Immature natural killer cell (primary cell): ENCODE measurements at regions not wholly inside any gene's neighbourhood (a gene's known extent, or its start where the extent isn't known, plus 50 kb on each side); places are given as distances from the start of the nearest gene placed in this dataset.
"Not testable (repeated sequence)": the region's sequence is repeated elsewhere in the genome, so short reads cannot be mapped to it uniquely, and the experiment has no call there.

Experiments used
- DNase-seq, 3 donors: peaks; one replicate each; pipeline ENCODE4 v3.0.0; 2022; ENCODE audit warnings: mixed read lengths in 1 of 3
- H3K27ac Mint-ChIP-seq, 6 donors: one replicate each; pipeline ENCODE4 v1.8.0; 2020; ENCODE audit warnings: mixed read lengths in 6 of 6, mild to moderate bottlenecking in 5 of 6, inconsistent platforms in 4 of 6, moderate library complexity in 3 of 6
- H3K27me3 Mint-ChIP-seq, 3 donors: one replicate each; pipeline ENCODE4 v1.8.0; 2020 to 2021; ENCODE audit warnings: low read depth in 3 of 3, mild to moderate bottlenecking in 3 of 3, mixed read lengths in 3 of 3, moderate library complexity in 3 of 3, inconsistent platforms in 1 of 3
- H3K36me3 Mint-ChIP-seq, 3 donors: one replicate each; pipeline ENCODE4 v1.8.0; 2020; ENCODE audit warnings: mixed read lengths in 3 of 3, inconsistent platforms in 2 of 3, mild to moderate bottlenecking in 2 of 3
- H3K4me1 Mint-ChIP-seq, 2 donors: one replicate each; pipeline ENCODE4 v1.8.0; 2020; ENCODE audit warnings: inconsistent platforms in 2 of 2, mild to moderate bottlenecking in 2 of 2, mixed read lengths in 2 of 2, moderate library complexity in 1 of 2
- H3K4me3 Mint-ChIP-seq, 5 donors: one replicate each; pipeline ENCODE4 v1.8.0; 2020; ENCODE audit warnings: mild to moderate bottlenecking in 5 of 5, mixed read lengths in 5 of 5, inconsistent platforms in 3 of 5, moderate library complexity in 3 of 5
- H3K9me3 Mint-ChIP-seq, 6 donors: one replicate each; pipeline ENCODE4 v1.8.0; 2020; ENCODE audit warnings: mild to moderate bottlenecking in 6 of 6, mixed read lengths in 6 of 6, inconsistent platforms in 4 of 6, moderate library complexity in 3 of 6

DNA sequence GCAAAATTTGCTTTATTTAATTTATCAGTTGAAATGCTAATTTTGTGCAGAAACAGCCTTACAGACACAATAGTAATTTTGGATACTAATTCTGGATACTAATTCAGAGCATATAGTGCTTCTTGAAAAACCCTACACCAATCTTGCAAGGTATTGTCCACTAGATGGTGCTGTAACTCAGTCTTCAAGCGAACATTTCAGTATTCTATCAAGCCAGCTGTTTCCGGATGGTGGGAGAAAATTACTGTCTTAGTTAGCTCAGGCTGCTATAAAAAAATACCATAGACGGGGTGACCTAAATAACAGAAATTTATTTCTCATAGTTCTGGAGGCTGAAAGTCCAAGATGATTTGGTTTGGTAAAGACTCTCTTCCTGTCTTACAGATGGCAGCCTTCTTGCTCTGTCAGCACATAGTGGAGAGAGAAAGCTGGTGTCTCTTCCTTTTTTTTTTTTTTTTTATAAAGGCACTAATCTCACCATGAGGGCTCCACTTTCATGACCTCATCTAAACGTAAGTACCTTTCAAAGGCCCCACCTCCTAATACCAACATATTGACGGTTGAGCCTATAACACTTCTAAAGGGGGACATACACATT, 1306.5 kb upstream of the CDH9 start:
- no peak overlapping the region for H3K4me3 Mint-ChIP-seq
- H3K27ac Mint-ChIP-seq = no peak overlapping the region
- peaks cover 0 to 2% (median 1%) of the 10 kb centered on the region in 3 donors for H3K27me3 Mint-ChIP-seq
- H3K9me3 Mint-ChIP-seq = peaks cover 13 to 34% (median 29%) of the 10 kb centered on the region in 6 donors
- DNase-seq = no peak
- peaks cover 0 to 6% (median 4%) of the 10 kb centered on the region in 3 donors for H3K36me3 Mint-ChIP-seq
- no peaks in the 10 kb centered on the region for H3K4me1 Mint-ChIP-seq

DNA sequence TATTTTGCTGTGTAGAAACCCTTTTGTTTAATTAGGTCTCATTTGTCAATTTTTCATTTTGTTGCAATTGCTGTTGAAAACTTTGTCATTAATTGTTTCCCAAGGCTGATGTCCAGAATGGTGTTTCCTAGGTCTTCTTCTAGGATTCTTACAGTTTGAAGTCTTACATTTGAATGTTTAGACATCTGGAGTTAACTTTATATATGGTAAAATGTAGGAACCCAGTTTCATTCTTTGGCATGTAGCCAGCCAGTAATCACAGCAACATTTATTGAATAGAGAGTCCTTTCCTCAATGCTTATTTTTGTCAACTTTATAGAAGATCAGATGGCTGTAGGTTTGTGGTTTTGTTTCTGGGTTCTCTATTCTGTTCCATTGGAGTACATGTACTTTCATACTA, 1290.8 kb upstream of the CDH9 start:
- H3K4me1 Mint-ChIP-seq = no peaks in the 10 kb centered on the region
- DNase-seq = no peak
- H3K36me3 Mint-ChIP-seq = no peaks in the 10 kb centered on the region
- H3K9me3 Mint-ChIP-seq = peaks cover 0 to 49% (median 33%) of the 10 kb centered on the region in 6 donors
- H3K27me3 Mint-ChIP-seq = no peaks in the 10 kb centered on the region
- no peak overlapping the region for H3K4me3 Mint-ChIP-seq
- H3K27ac Mint-ChIP-seq = no peak overlapping the region

DNA sequence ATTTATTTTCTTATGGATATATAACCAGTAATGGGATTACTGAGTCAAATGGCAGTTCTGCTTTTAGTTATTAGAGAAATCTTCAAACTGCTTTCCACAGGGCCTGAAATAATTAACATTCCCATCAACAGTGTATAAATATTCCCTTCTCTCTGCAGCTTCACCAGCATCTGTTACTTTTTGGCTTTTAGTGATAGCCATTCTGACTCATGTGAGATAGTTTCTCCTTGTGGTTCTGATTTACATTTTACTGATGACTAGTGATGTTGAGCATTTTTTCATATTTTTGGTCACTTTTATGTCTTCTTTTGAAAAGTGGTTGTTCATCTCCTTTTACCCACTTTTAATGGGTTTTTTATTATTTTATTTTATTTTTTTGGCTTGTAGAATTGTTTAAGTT, 1290.3 kb upstream of the CDH9 start:
- no peak for DNase-seq
- H3K4me3 Mint-ChIP-seq = no peak overlapping the region
- no peaks in the 10 kb centered on the region for H3K27me3 Mint-ChIP-seq
- H3K4me1 Mint-ChIP-seq = no peaks in the 10 kb centered on the region
- H3K9me3 Mint-ChIP-seq = peaks cover 2 to 54% (median 35%) of the 10 kb centered on the region in 6 donors
- no peak overlapping the region for H3K27ac Mint-ChIP-seq
- no peaks in the 10 kb centered on the region for H3K36me3 Mint-ChIP-seq

DNA sequence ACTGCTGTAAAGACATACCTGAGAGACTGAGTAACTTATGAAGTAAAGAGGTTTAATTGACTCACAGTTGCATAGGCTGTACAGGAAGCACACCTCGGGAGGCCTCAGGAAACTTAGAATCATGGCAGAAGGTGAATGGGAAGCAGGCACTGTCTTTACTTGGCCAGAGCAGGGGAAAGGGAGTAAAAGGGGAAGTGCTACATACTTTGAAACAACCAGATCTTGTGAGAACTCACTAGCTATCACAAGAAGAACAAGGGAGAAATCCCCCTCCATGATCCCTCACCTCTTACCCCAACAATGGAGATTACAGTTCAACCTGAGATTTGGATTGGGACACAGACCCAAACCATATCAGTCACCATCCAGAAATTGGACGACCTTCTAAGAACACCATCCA, 1285.8 kb upstream of the CDH9 start:
- H3K27me3 Mint-ChIP-seq = no peaks in the 10 kb centered on the region
- H3K36me3 Mint-ChIP-seq = no peaks in the 10 kb centered on the region
- H3K9me3 Mint-ChIP-seq = peaks cover 11 to 49% (median 23%) of the 10 kb centered on the region in 6 donors
- DNase-seq = no peak
- H3K27ac Mint-ChIP-seq = no peak overlapping the region
- H3K4me1 Mint-ChIP-seq = no peaks in the 10 kb centered on the region
- no peak overlapping the region for H3K4me3 Mint-ChIP-seq

DNA sequence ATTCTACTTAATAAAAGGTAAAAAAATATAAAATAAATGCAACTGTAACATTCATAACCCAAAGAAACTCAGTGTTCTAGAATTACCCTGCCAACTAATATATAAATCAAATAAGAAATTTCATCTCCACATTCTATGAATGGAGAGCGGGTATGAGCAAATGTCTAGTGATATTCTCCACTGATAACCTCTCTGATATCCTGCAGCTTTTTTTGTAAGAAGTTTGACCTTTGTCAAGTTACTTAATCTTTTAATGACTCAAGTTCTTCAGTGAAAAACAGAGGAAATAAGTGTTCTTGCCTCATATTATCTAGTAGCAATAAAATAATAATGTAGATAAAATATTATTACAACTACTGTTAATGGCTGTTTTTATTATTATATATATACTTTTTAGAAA, 1275.6 kb upstream of the CDH9 start:
- DNase-seq = no peak
- Mint-ChIP-seq H3K4me1 (no peaks in the 10 kb centered on the region), H3K4me3 (no peak overlapping the region)

DNA sequence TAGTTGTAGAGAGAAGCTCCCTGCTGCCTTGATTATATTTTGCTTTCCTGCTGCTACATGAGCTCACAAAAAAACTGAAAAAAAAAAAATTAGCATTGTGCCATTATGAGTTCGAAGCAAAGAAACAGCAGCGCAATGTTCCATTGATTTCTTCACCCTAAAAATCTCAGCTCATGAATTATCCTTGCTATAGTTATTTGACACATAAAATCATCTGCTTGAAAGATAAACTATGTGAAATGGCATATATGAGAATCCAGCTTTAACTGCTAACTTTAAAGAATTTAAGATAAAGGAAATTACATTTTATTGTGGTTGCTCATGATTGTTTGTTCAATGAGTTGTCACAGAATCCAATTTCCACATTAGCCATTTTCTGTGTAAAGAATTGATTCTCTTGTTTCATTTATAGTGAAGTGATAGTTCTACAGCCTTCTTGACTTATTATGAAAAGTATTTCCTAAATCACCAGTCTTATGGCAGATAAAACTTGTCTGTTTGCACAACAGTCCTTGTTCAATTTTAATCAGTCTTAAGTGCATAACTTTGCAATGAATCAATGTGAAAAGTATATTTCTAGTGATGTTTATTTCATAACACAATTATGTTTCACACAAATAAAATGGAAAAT, 1275.0 kb upstream of the CDH9 start:
- no peaks in the 10 kb centered on the region for H3K4me1 Mint-ChIP-seq
- no peak for DNase-seq
- no peak overlapping the region for H3K4me3 Mint-ChIP-seq

More for the DNA sequence above, 1275.6 kb upstream of the CDH9 start:
- no peaks in the 10 kb centered on the region for H3K27me3 Mint-ChIP-seq
- H3K36me3 Mint-ChIP-seq = peaks cover 0 to 5% (median 0%) of the 10 kb centered on the region in 3 donors
- H3K27ac Mint-ChIP-seq = no peak overlapping the region
- H3K9me3 Mint-ChIP-seq = peaks cover 0 to 63% (median 33%) of the 10 kb centered on the region in 6 donors

GRCh38 chr5:28310696-28311095, 1272.3 kb upstream of the CDH9 start:
- peaks cover 2 to 46% (median 21%) of the 10 kb centered on the region in 6 donors for H3K9me3 Mint-ChIP-seq

More for the DNA sequence above, 1275.0 kb upstream of the CDH9 start:
- Mint-ChIP-seq H3K27me3 (no peaks in the 10 kb centered on the region), H3K27ac (no peak overlapping the region), H3K9me3 (peaks cover 0 to 57% (median 29%) of the 10 kb centered on the region in 6 donors), H3K36me3 (peaks cover 0 to 2% (median 0%) of the 10 kb centered on the region in 3 donors)

GRCh38 chr5:28305891-28306290, 1267.5 kb upstream of the CDH9 start:
- H3K36me3 Mint-ChIP-seq = no peaks in the 10 kb centered on the region
- no peak overlapping the region for H3K27ac Mint-ChIP-seq
- H3K27me3 Mint-ChIP-seq = peaks cover 0 to 1% (median 0%) of the 10 kb centered on the region in 3 donors
- no peak overlapping the region for H3K4me3 Mint-ChIP-seq
- no peaks in the 10 kb centered on the region for H3K4me1 Mint-ChIP-seq
- H3K9me3 Mint-ChIP-seq = peaks cover 9 to 40% (median 20%) of the 10 kb centered on the region in 6 donors
- DNase-seq = no peak

More at GRCh38 chr5:28310696-28311095, 1272.3 kb upstream of the CDH9 start:
- no peaks in the 10 kb centered on the region for H3K4me1 Mint-ChIP-seq
- H3K27ac Mint-ChIP-seq = no peak overlapping the region
- no peak for DNase-seq
- no peaks in the 10 kb centered on the region for H3K36me3 Mint-ChIP-seq
- no peak overlapping the region for H3K4me3 Mint-ChIP-seq
- H3K27me3 Mint-ChIP-seq = peaks cover 0 to 1% (median 0%) of the 10 kb centered on the region in 3 donors

GRCh38 chr5:28301712-28302111, 1263.3 kb upstream of the CDH9 start:
- no peaks in the 10 kb centered on the region for H3K4me1 Mint-ChIP-seq
- H3K9me3 Mint-ChIP-seq = peaks cover 21 to 49% (median 32%) of the 10 kb centered on the region in 6 donors
- DNase-seq = no peak
- no peak overlapping the region for H3K27ac Mint-ChIP-seq
- no peak overlapping the region for H3K4me3 Mint-ChIP-seq
- H3K27me3 Mint-ChIP-seq = no peaks in the 10 kb centered on the region
- H3K36me3 Mint-ChIP-seq = no peaks in the 10 kb centered on the region

GRCh38 chr5:28296254-28297013, 1258.0 kb upstream of the CDH9 start:
- Mint-ChIP-seq H3K4me1 (no peaks in the 10 kb centered on the region), H3K9me3 (peaks cover 19 to 53% (median 42%) of the 10 kb centered on the region in 6 donors), H3K4me3 (no peak overlapping the region), H3K36me3 (peaks cover 0 to 4% (median 0%) of the 10 kb centered on the region in 3 donors), H3K27ac (no peak overlapping the region), H3K27me3 (no peaks in the 10 kb centered on the region)
- no peak for DNase-seq

DNA sequence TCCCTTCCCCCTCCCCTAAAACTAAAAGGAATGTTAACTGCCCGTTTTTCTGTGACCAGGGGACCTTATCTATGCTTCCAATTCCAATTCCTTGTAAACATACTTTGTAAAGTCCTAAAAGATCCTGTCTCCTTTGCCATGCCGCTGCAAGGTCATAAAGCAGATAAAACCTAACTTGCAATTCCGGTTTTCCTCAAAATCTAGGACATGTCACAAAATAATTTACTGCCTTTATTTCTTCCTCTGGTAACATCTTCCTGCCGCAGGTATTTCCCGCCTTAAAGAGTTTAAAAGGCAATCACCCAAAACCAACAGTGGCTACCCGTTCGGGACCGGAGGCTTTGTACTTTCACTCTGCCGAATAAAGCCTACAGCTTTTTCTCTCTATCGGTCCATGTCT, 1248.6 kb upstream of the CDH9 start:
- H3K36me3 Mint-ChIP-seq, H3K27ac Mint-ChIP-seq, DNase-seq, H3K4me1 Mint-ChIP-seq, H3K27me3 Mint-ChIP-seq, H3K4me3 Mint-ChIP-seq: not testable (repeated sequence)
- peaks cover 8 to 50% (median 28%) of the 10 kb centered on the region in 6 donors for H3K9me3 Mint-ChIP-seq

DNA sequence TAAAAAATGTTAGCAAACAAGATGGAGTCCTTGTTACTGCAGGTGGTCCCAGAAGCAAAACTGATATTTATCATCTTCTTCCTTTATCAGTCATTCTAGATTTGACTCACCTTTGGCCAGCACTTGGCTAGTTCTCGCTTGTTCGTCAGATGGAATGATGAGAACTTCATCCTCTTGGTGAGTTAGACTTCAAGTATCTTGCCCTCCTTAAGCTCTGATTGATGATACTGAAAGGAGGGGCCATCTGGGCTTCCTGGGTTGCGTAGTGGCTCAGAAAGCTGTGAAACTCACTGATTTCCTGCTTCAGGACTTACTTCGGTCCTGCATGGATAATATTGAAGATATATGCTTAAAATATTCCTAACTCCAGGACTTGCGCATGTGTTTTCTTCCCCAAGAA, 1248.2 kb upstream of the CDH9 start:
- Mint-ChIP-seq H3K4me3 (no peak overlapping the region), H3K27me3 (no peaks in the 10 kb centered on the region), H3K9me3 (peaks cover 8 to 53% (median 30%) of the 10 kb centered on the region in 6 donors), H3K36me3 (no peaks in the 10 kb centered on the region), H3K27ac (no peak overlapping the region), H3K4me1 (no peaks in the 10 kb centered on the region)
- no peak for DNase-seq

- Mint-ChIP-seq H3K36me3 (no peaks in the 10 kb centered on the region), H3K27ac (no peak overlapping the region), H3K4me1 (no peaks in the 10 kb centered on the region), H3K9me3 (peaks cover 8 to 60% (median 35%) of the 10 kb centered on the region in 6 donors), H3K27me3 (peaks cover 0 to 2% (median 0%) of the 10 kb centered on the region in 3 donors), H3K4me3 (no peak overlapping the region)
- no peak for DNase-seq
These were observed 1246.4 kb upstream of the CDH9 start for GRCh38 chr5:28284788-28285187.

- no peaks in the 10 kb centered on the region for H3K36me3 Mint-ChIP-seq
- no peak for DNase-seq
- H3K27me3 Mint-ChIP-seq = peaks cover 0 to 3% (median 2%) of the 10 kb centered on the region in 3 donors
- H3K4me1 Mint-ChIP-seq = no peaks in the 10 kb centered on the region
- H3K9me3 Mint-ChIP-seq = peaks cover 4 to 48% (median 24%) of the 10 kb centered on the region in 6 donors
- H3K27ac Mint-ChIP-seq = no peak overlapping the region
- no peak overlapping the region for H3K4me3 Mint-ChIP-seq
These were observed 1243.0 kb upstream of the CDH9 start for GRCh38 chr5:28281351-28281750.
